K562 (cell line): ENCODE measurements at regions not wholly inside any gene's neighbourhood (a gene's known extent, or its start where the extent isn't known, plus 50 kb on each side); places are given as distances from the start of the nearest gene placed in this dataset.

Experiments
- E2F4 ChIP-seq: sonication (generic); formaldehyde crosslinking; IDR thresholded peaks from 2 replicates; pipeline ENCODE4 v1.8.0; 2022; ENCODE audit warnings: mild to moderate bottlenecking, low read depth, missing genetic modification reagents
- GATA2 ChIP-seq: sonication (generic); formaldehyde crosslinking; IDR thresholded peaks from 2 replicates; pipeline ENCODE4 v1.4.0; 2020; ENCODE audit warnings: mild to moderate bottlenecking, missing genetic modification reagents
- NELFE ChIP-seq: IDR thresholded peaks from 2 replicates; pipeline ENCODE4 v1.6.1; 2011; ENCODE audit warnings: mild to moderate bottlenecking; ENCODE audit not compliant: insufficient read depth, insufficient read length
- SP1 ChIP-seq: sonication (generic); formaldehyde crosslinking; IDR thresholded peaks from 2 replicates; pipeline ENCODE4 v1.8.1; 2022; ENCODE audit warnings: mild to moderate bottlenecking, missing genetic modification reagents
- SRSF1 ChIP-seq: fragments of 200-400 bp; formaldehyde crosslinking; IDR thresholded peaks from 2 replicates; pipeline ENCODE4 v1.6.1; 2017; ENCODE audit warnings: mild to moderate bottlenecking, low read depth, low read length, moderate library complexity
- TCF7 ChIP-seq: sonication (generic); IDR thresholded peaks from 2 replicates; pipeline ENCODE4 v1.6.1; 2016; ENCODE audit warnings: antibody characterized with exemption, borderline replicate concordance
- TEAD1 ChIP-seq, 2 experiments: fragments of 450-650 bp in 1 of 2; sonication (generic) in 1 of 2; formaldehyde crosslinking; IDR thresholded peaks; 2 replicates each; pipeline versions ENCODE4 v1.4.0 to v1.8.0; 2020 to 2022; ENCODE audit warnings: mild to moderate bottlenecking in 2 of 2, missing genetic modification reagents in 1 of 2
- ZKSCAN1 ChIP-seq: fragments of 150-350 bp; IDR thresholded peaks from 2 replicates; pipeline ENCODE4 v1.6.1; 2016; ENCODE audit warnings: low read depth, low read length
- TF ChIP-seq, protein P1 (sequence below): fragments of 450-650 bp; IDR thresholded peaks from 2 replicates; pipeline ENCODE4 v1.6.1; 2016; ENCODE audit warnings: mild to moderate bottlenecking, moderate library complexity
- TF ChIP-seq, protein P2 (sequence below): fragments of 450-650 bp; formaldehyde crosslinking; IDR thresholded peaks from 2 replicates; pipeline ENCODE4 v1.4.0; 2022; ENCODE audit warnings: mild to moderate bottlenecking, moderate library complexity

DNA sequence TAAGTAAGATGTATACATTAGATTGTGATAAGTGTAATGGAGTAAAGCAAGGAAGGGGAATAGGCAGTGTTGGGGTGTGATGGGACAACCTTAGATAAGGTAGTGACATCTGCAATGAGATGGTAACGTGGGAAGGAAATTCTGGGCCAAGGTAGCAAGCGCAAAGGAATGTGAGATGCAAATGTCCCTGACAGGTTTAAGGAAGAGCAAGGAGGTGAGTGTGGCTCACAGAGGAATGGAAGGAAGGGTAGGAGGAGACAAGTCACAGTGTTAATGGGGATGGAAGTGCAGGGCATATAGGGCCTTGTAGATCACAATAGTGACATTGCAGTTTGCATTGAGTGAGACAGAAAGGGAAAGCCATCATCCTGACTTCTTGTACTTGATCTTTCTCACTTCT is 170.9 kb upstream of the FAM98A start (continued):
- TF ChIP-seq, protein P1, sequence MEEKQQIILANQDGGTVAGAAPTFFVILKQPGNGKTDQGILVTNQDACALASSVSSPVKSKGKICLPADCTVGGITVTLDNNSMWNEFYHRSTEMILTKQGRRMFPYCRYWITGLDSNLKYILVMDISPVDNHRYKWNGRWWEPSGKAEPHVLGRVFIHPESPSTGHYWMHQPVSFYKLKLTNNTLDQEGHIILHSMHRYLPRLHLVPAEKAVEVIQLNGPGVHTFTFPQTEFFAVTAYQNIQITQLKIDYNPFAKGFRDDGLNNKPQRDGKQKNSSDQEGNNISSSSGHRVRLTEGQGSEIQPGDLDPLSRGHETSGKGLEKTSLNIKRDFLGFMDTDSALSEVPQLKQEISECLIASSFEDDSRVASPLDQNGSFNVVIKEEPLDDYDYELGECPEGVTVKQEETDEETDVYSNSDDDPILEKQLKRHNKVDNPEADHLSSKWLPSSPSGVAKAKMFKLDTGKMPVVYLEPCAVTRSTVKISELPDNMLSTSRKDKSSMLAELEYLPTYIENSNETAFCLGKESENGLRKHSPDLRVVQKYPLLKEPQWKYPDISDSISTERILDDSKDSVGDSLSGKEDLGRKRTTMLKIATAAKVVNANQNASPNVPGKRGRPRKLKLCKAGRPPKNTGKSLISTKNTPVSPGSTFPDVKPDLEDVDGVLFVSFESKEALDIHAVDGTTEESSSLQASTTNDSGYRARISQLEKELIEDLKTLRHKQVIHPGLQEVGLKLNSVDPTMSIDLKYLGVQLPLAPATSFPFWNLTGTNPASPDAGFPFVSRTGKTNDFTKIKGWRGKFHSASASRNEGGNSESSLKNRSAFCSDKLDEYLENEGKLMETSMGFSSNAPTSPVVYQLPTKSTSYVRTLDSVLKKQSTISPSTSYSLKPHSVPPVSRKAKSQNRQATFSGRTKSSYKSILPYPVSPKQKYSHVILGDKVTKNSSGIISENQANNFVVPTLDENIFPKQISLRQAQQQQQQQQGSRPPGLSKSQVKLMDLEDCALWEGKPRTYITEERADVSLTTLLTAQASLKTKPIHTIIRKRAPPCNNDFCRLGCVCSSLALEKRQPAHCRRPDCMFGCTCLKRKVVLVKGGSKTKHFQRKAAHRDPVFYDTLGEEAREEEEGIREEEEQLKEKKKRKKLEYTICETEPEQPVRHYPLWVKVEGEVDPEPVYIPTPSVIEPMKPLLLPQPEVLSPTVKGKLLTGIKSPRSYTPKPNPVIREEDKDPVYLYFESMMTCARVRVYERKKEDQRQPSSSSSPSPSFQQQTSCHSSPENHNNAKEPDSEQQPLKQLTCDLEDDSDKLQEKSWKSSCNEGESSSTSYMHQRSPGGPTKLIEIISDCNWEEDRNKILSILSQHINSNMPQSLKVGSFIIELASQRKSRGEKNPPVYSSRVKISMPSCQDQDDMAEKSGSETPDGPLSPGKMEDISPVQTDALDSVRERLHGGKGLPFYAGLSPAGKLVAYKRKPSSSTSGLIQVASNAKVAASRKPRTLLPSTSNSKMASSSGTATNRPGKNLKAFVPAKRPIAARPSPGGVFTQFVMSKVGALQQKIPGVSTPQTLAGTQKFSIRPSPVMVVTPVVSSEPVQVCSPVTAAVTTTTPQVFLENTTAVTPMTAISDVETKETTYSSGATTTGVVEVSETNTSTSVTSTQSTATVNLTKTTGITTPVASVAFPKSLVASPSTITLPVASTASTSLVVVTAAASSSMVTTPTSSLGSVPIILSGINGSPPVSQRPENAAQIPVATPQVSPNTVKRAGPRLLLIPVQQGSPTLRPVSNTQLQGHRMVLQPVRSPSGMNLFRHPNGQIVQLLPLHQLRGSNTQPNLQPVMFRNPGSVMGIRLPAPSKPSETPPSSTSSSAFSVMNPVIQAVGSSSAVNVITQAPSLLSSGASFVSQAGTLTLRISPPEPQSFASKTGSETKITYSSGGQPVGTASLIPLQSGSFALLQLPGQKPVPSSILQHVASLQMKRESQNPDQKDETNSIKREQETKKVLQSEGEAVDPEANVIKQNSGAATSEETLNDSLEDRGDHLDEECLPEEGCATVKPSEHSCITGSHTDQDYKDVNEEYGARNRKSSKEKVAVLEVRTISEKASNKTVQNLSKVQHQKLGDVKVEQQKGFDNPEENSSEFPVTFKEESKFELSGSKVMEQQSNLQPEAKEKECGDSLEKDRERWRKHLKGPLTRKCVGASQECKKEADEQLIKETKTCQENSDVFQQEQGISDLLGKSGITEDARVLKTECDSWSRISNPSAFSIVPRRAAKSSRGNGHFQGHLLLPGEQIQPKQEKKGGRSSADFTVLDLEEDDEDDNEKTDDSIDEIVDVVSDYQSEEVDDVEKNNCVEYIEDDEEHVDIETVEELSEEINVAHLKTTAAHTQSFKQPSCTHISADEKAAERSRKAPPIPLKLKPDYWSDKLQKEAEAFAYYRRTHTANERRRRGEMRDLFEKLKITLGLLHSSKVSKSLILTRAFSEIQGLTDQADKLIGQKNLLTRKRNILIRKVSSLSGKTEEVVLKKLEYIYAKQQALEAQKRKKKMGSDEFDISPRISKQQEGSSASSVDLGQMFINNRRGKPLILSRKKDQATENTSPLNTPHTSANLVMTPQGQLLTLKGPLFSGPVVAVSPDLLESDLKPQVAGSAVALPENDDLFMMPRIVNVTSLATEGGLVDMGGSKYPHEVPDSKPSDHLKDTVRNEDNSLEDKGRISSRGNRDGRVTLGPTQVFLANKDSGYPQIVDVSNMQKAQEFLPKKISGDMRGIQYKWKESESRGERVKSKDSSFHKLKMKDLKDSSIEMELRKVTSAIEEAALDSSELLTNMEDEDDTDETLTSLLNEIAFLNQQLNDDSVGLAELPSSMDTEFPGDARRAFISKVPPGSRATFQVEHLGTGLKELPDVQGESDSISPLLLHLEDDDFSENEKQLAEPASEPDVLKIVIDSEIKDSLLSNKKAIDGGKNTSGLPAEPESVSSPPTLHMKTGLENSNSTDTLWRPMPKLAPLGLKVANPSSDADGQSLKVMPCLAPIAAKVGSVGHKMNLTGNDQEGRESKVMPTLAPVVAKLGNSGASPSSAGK: no peak
- no peak for TF ChIP-seq TCF7
- no peak for TF ChIP-seq SP1
- TF ChIP-seq GATA2 (CRISPR knock-in tag): no peak
- TF ChIP-seq NELFE: no peak
- TF ChIP-seq E2F4: no peak
- TF ChIP-seq TEAD1 (CRISPR knock-in tag; IDR thresholded peaks at IDR 0.05): no peak
- no peak for TF ChIP-seq ZKSCAN1
- TF ChIP-seq, protein P2, sequence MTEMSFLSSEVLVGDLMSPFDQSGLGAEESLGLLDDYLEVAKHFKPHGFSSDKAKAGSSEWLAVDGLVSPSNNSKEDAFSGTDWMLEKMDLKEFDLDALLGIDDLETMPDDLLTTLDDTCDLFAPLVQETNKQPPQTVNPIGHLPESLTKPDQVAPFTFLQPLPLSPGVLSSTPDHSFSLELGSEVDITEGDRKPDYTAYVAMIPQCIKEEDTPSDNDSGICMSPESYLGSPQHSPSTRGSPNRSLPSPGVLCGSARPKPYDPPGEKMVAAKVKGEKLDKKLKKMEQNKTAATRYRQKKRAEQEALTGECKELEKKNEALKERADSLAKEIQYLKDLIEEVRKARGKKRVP (CRISPR knock-in tag): no peak
- no peak for TF ChIP-seq SRSF1
